MM.1S (cell line): ENCODE measurements at regions not wholly inside any gene's neighbourhood (a gene's known extent, or its start where the extent isn't known, plus 50 kb on each side); places are given as distances from the start of the nearest gene placed in this dataset.

Experiments
- EZH2phosphoT487 ChIP-seq: fragments of 300-600 bp; sonication (generic); IDR thresholded peaks from 2 replicates; pipeline ENCODE4 v1.6.1; 2018; ENCODE audit warnings: antibody characterized with exemption, low read length
- TF ChIP-seq, protein P1 (sequence below): fragments of 300-600 bp; sonication (generic); IDR thresholded peaks from 2 replicates; pipeline ENCODE4 v1.5.1; 2016; ENCODE audit warnings: antibody characterized with exemption, low read length, mixed read lengths

DNA sequence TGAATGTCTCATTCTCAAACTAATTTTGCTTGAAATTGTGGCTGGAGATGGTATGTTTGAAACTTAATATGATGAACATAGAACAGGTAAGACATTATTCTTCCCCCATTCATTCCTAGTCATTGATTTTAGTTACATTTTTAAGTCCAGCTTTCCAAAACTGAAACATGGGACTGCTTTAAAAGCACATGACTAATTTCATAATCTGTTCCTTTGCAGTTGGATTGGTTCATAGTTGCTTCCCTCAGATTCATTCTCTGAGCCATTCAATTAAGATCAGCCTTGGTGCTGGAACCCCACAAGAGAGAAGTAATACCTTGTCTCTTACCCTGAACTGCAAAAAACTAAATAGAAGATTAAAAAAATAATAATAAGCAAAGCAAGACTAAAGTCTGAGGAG lies 87.5 kb upstream of the TGFBR2 start:
- TF ChIP-seq, protein P1, sequence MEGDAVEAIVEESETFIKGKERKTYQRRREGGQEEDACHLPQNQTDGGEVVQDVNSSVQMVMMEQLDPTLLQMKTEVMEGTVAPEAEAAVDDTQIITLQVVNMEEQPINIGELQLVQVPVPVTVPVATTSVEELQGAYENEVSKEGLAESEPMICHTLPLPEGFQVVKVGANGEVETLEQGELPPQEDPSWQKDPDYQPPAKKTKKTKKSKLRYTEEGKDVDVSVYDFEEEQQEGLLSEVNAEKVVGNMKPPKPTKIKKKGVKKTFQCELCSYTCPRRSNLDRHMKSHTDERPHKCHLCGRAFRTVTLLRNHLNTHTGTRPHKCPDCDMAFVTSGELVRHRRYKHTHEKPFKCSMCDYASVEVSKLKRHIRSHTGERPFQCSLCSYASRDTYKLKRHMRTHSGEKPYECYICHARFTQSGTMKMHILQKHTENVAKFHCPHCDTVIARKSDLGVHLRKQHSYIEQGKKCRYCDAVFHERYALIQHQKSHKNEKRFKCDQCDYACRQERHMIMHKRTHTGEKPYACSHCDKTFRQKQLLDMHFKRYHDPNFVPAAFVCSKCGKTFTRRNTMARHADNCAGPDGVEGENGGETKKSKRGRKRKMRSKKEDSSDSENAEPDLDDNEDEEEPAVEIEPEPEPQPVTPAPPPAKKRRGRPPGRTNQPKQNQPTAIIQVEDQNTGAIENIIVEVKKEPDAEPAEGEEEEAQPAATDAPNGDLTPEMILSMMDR: no peak
- TF ChIP-seq EZH2phosphoT487: no peak
